ENCODE measurements at regions not wholly inside any gene's neighbourhood (a gene's known extent, or its start where the extent isn't known, plus 50 kb on each side); places are given as distances from the start of the nearest gene placed in this dataset.

DNA sequence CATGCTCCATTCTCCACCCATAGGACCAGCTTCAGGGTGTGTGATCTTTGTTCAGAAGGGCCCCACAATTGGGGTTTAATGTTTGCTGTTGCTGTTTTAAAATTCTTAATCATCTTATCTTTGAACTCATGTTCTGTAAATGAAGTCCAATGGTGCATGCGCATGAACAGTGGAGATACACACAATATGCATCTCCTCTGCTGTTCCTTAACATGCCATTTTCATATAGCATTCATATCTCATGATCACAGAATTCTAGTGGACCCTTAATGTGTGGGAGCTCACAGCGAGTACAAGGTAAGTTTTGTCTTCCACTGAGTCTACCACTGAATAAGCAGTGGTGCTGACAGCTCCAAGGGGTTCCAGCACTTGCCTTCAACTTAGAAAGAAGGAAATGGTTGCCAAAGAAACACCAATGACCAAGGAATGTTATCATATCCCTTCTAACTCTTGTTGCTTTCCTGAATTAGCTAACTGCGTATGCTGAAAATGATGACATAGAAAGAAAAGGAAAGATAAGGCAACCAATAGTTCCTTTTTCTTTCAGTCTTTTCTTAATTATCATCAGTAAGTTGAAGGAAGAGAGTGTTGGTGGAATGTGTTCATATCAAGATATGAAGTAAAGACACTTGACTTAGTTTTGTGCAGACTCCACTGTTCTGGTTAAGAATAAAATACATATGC, 149.3 kb upstream of the FOXN2 start:
- TF ChIP-seq EZH2 (IDR thresholded peaks at IDR 0.05) (no peak), EZH2phosphoT487 (IDR thresholded peaks at IDR 0.05; ENCODE audit: borderline replicate concordance) (no peak), POLR2A (IDR thresholded peaks at IDR 0.05; ENCODE audit: borderline replicate concordance, extremely low read depth, insufficient read depth, insufficient read length) (no peak), SRF (IDR thresholded peaks at IDR 0.05; ENCODE audit: low read depth) (no peak), YY1 (IDR thresholded peaks at IDR 0.05; ENCODE audit: extremely low read depth, insufficient replicate concordance, low read depth, low read length) (no peak), ZFX (IDR thresholded peaks at IDR 0.05) (no peak), CEBPB (IDR thresholded peaks at IDR 0.05; ENCODE audit: low read depth) (no peak)
- TF ChIP-seq, protein P1, sequence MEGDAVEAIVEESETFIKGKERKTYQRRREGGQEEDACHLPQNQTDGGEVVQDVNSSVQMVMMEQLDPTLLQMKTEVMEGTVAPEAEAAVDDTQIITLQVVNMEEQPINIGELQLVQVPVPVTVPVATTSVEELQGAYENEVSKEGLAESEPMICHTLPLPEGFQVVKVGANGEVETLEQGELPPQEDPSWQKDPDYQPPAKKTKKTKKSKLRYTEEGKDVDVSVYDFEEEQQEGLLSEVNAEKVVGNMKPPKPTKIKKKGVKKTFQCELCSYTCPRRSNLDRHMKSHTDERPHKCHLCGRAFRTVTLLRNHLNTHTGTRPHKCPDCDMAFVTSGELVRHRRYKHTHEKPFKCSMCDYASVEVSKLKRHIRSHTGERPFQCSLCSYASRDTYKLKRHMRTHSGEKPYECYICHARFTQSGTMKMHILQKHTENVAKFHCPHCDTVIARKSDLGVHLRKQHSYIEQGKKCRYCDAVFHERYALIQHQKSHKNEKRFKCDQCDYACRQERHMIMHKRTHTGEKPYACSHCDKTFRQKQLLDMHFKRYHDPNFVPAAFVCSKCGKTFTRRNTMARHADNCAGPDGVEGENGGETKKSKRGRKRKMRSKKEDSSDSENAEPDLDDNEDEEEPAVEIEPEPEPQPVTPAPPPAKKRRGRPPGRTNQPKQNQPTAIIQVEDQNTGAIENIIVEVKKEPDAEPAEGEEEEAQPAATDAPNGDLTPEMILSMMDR (IDR thresholded peaks at IDR 0.05 in 2 of 3, conservative IDR thresholded peaks at IDR 0.05 in 1 of 3; ENCODE audit: borderline replicate concordance in 1 of 3, insufficient read depth in 1 of 3, low read depth in 2 of 3, low read length in 2 of 3), result no peak
- TF ChIP-seq, protein P2, sequence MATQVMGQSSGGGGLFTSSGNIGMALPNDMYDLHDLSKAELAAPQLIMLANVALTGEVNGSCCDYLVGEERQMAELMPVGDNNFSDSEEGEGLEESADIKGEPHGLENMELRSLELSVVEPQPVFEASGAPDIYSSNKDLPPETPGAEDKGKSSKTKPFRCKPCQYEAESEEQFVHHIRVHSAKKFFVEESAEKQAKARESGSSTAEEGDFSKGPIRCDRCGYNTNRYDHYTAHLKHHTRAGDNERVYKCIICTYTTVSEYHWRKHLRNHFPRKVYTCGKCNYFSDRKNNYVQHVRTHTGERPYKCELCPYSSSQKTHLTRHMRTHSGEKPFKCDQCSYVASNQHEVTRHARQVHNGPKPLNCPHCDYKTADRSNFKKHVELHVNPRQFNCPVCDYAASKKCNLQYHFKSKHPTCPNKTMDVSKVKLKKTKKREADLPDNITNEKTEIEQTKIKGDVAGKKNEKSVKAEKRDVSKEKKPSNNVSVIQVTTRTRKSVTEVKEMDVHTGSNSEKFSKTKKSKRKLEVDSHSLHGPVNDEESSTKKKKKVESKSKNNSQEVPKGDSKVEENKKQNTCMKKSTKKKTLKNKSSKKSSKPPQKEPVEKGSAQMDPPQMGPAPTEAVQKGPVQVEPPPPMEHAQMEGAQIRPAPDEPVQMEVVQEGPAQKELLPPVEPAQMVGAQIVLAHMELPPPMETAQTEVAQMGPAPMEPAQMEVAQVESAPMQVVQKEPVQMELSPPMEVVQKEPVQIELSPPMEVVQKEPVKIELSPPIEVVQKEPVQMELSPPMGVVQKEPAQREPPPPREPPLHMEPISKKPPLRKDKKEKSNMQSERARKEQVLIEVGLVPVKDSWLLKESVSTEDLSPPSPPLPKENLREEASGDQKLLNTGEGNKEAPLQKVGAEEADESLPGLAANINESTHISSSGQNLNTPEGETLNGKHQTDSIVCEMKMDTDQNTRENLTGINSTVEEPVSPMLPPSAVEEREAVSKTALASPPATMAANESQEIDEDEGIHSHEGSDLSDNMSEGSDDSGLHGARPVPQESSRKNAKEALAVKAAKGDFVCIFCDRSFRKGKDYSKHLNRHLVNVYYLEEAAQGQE (IDR thresholded peaks at IDR 0.05; ENCODE audit: low read depth), result no peak
- TF ChIP-seq, protein P3, sequence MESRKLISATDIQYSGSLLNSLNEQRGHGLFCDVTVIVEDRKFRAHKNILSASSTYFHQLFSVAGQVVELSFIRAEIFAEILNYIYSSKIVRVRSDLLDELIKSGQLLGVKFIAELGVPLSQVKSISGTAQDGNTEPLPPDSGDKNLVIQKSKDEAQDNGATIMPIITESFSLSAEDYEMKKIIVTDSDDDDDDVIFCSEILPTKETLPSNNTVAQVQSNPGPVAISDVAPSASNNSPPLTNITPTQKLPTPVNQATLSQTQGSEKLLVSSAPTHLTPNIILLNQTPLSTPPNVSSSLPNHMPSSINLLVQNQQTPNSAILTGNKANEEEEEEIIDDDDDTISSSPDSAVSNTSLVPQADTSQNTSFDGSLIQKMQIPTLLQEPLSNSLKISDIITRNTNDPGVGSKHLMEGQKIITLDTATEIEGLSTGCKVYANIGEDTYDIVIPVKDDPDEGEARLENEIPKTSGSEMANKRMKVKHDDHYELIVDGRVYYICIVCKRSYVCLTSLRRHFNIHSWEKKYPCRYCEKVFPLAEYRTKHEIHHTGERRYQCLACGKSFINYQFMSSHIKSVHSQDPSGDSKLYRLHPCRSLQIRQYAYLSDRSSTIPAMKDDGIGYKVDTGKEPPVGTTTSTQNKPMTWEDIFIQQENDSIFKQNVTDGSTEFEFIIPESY (IDR thresholded peaks at IDR 0.05; ENCODE audit: extremely low read depth, insufficient replicate concordance, low read length), result no peak
